Esophagus squamous epithelium (tissue), 4 donors: ENCODE measurements at regions not wholly inside any gene's neighbourhood (a gene's known extent, or its start where the extent isn't known, plus 50 kb on each side); places are given as distances from the start of the nearest gene placed in this dataset.

Experiments used
- POLR2A ChIP-seq, 4 donors: fragments of 450-650 bp; IDR thresholded peaks; one replicate each; pipeline ENCODE4 v1.6.1; 2017; ENCODE audit warnings: antibody characterized with exemption in 4 of 4, mild to moderate bottlenecking in 4 of 4, moderate library complexity in 3 of 4
- TF ChIP-seq, protein P1 (sequence below), 6 experiments: fragments of 450-650 bp in 4 of 6; fragments of 200-600 bp in 2 of 6; sonication (generic) in 2 of 6; IDR thresholded peaks; one replicate each; pipeline ENCODE4 v1.5.1; 2016 to 2019; ENCODE audit warnings: antibody characterized with exemption in 6 of 6, mild to moderate bottlenecking in 4 of 6, moderate library complexity in 4 of 6

DNA sequence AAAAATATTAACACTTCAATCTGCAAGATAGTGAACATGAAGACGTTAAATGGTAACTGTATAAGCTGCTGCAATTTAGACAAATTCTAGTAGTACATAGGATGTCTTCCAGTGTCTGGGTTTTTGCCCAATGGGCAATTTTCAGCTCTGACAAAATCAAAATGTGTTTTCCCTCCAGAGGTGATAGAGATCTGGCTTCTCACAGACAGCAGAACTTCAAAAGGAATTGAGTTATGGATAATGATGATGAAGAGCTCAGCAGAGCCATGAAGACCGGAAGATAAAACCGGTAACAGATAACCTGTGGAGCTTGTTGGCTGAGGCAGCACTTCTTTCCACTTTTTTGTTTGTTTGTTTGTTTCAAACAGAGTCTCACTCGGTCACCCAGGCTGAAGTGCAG is 89.4 kb upstream of the NTRK3 start:
- TF ChIP-seq, protein P1, sequence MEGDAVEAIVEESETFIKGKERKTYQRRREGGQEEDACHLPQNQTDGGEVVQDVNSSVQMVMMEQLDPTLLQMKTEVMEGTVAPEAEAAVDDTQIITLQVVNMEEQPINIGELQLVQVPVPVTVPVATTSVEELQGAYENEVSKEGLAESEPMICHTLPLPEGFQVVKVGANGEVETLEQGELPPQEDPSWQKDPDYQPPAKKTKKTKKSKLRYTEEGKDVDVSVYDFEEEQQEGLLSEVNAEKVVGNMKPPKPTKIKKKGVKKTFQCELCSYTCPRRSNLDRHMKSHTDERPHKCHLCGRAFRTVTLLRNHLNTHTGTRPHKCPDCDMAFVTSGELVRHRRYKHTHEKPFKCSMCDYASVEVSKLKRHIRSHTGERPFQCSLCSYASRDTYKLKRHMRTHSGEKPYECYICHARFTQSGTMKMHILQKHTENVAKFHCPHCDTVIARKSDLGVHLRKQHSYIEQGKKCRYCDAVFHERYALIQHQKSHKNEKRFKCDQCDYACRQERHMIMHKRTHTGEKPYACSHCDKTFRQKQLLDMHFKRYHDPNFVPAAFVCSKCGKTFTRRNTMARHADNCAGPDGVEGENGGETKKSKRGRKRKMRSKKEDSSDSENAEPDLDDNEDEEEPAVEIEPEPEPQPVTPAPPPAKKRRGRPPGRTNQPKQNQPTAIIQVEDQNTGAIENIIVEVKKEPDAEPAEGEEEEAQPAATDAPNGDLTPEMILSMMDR (IDR thresholded peaks at IDR 0.05), result no peak
- TF ChIP-seq POLR2A (IDR thresholded peaks at IDR 0.05), result no peak
